Smooth muscle cell (in vitro differentiated cells): ENCODE measurements at regions not wholly inside any gene's neighbourhood (a gene's known extent, or its start where the extent isn't known, plus 50 kb on each side); places are given as distances from the start of the nearest gene placed in this dataset.

Source experiments
- DNase-seq: peaks from one replicate; lab custom pipeline; 2025; ENCODE audit not compliant: unreplicated experiment; lab: John Stamatoyannopoulos, UW
- H2AFZ ChIP-seq: fragments of 200-600 bp; sonication (generic); 2 replicates; pipeline ENCODE4 v1.6.0; 2016; ENCODE audit warnings: antibody characterized with exemption, low read depth, mild to moderate bottlenecking
- H3F3A ChIP-seq: fragments of 200-600 bp; sonication (generic); 2 replicates; pipeline ENCODE4 v1.6.0; 2017; ENCODE audit warnings: antibody characterized with exemption, low read depth
- H3K27ac ChIP-seq: fragments of 200-600 bp; sonication (generic); 2 replicates; pipeline ENCODE4 v1.5.1; 2016; ENCODE audit warnings: low read depth, mild to moderate bottlenecking
- H3K27me3 ChIP-seq: fragments of 200-600 bp; sonication (generic); 2 replicates; pipeline ENCODE4 v1.6.1; 2016; ENCODE audit warnings: low read depth, mild to moderate bottlenecking
- H3K36me3 ChIP-seq: fragments of 200-600 bp; sonication (generic); 2 replicates; pipeline ENCODE4 v1.5.1; 2016; ENCODE audit warnings: low read depth
- H3K4me1 ChIP-seq: fragments of 200-600 bp; sonication (generic); 2 replicates; pipeline ENCODE4 v1.5.1; 2016; ENCODE audit warnings: low read depth
- H3K4me2 ChIP-seq: fragments of 200-600 bp; sonication (generic); 2 replicates; pipeline ENCODE4 v1.6.0; 2016; ENCODE audit warnings: mild to moderate bottlenecking
- H3K4me3 ChIP-seq: fragments of 200-600 bp; sonication (generic); 2 replicates; pipeline ENCODE4 v1.5.1; 2016; ENCODE audit warnings: mild to moderate bottlenecking
- H3K79me2 ChIP-seq: fragments of 200-600 bp; sonication (generic); 2 replicates; pipeline ENCODE4 v1.6.0; 2016; ENCODE audit warnings: low read depth, mild to moderate bottlenecking
- H3K9ac ChIP-seq: fragments of 200-600 bp; sonication (generic); 2 replicates; pipeline ENCODE4 v1.6.0; 2016; ENCODE audit warnings: low read depth
- H3K9me3 ChIP-seq: fragments of 200-600 bp; sonication (generic); replicated peaks from 2 replicates; pipeline ENCODE4 v1.5.1; 2016; ENCODE audit warnings: low read depth
- H4K20me1 ChIP-seq: fragments of 200-600 bp; sonication (generic); 2 replicates; pipeline ENCODE4 v1.6.0; 2016; ENCODE audit warnings: low read depth
- WGBS: methylation state at CpG from one replicate; pipeline ENCODE4 v1.1.7; 2016; ENCODE audit warnings: low lambda C conversion rate; 5-methylcytosine and 5-hydroxymethylcytosine counted together
- TF ChIP-seq, protein P1 (sequence below): fragments of 200-600 bp; sonication (generic); IDR thresholded peaks from 2 replicates; pipeline ENCODE4 v1.5.1; 2017; ENCODE audit warnings: borderline replicate concordance, mild to moderate bottlenecking, antibody characterized with exemption; ENCODE audit not compliant: insufficient read depth, poor library complexity, severe bottlenecking

GRCh38 chr2:71864085-71864484 lies 283.6 kb downstream of the CYP26B1 start:
- DNase-seq, result no peak
- Histone ChIP-seq H3K9me3 (no peaks in the 10 kb centered on the region), H3K4me3 (no peak overlapping the region), H3K27me3 (peaks cover 22% of the 10 kb centered on the region), H4K20me1 (no peaks in the 10 kb centered on the region), H3F3A (no peaks in the 10 kb centered on the region), H2AFZ (no peak overlapping the region), H3K9ac (no peak overlapping the region), H3K4me2 (no peak overlapping the region), H3K4me1 (no peaks in the 10 kb centered on the region), H3K79me2 (no peaks in the 10 kb centered on the region), H3K36me3 (no peaks in the 10 kb centered on the region), H3K27ac (no peak overlapping the region)
- TF ChIP-seq, protein P1, sequence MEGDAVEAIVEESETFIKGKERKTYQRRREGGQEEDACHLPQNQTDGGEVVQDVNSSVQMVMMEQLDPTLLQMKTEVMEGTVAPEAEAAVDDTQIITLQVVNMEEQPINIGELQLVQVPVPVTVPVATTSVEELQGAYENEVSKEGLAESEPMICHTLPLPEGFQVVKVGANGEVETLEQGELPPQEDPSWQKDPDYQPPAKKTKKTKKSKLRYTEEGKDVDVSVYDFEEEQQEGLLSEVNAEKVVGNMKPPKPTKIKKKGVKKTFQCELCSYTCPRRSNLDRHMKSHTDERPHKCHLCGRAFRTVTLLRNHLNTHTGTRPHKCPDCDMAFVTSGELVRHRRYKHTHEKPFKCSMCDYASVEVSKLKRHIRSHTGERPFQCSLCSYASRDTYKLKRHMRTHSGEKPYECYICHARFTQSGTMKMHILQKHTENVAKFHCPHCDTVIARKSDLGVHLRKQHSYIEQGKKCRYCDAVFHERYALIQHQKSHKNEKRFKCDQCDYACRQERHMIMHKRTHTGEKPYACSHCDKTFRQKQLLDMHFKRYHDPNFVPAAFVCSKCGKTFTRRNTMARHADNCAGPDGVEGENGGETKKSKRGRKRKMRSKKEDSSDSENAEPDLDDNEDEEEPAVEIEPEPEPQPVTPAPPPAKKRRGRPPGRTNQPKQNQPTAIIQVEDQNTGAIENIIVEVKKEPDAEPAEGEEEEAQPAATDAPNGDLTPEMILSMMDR, result no peak
- WGBS, result 97% methylated on average over 5 of the region's 5 CpGs

GRCh38 chr2:71863396-71863795 lies 284.3 kb downstream of the CYP26B1 start:
- H4K20me1 ChIP-seq, result no peaks in the 10 kb centered on the region
- WGBS, result 82% methylated on average over 5 of the region's 5 CpGs
- H2AFZ ChIP-seq, result no peak overlapping the region
- no peaks in the 10 kb centered on the region for H3K4me1 ChIP-seq
- TF ChIP-seq, protein P1, result no peak
- H3F3A ChIP-seq, result no peaks in the 10 kb centered on the region
- H3K4me3 ChIP-seq, result no peak overlapping the region
- DNase-seq, result no peak
- H3K27ac ChIP-seq, result no peak overlapping the region
- peaks cover 16% of the 10 kb centered on the region for H3K27me3 ChIP-seq
- H3K9ac ChIP-seq, result no peak overlapping the region
- no peaks in the 10 kb centered on the region for H3K36me3 ChIP-seq
- H3K9me3 ChIP-seq, result no peaks in the 10 kb centered on the region
- no peak overlapping the region for H3K4me2 ChIP-seq
- no peaks in the 10 kb centered on the region for H3K79me2 ChIP-seq

DNA sequence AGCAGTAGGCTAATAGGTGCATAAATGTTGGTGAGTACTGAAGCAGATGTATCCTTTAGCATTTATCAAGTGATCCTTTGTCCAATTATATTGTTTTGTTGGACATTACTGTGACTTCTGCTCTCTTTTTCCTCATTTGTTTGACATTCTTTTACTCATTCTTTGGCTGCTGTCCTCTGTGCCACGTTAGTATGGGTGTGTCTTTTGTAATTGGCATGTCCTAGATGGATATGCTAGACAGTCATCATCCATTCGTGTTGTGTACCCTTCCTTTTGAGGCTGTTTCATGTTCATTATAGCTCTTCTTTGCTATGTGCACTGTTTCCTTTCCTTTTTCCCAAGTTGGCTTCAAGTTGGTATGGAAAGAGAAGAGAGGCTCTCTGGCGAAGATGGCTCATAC lies 284.7 kb downstream of the CYP26B1 start:
- TF ChIP-seq, protein P1, result no peak
- H3K27me3 ChIP-seq, result peaks cover 11% of the 10 kb centered on the region
- no peaks in the 10 kb centered on the region for H3K9me3 ChIP-seq
- no peaks in the 10 kb centered on the region for H3K79me2 ChIP-seq
- no peak overlapping the region for H3K4me2 ChIP-seq
- no peak overlapping the region for H3K9ac ChIP-seq
- no peak overlapping the region for H3K27ac ChIP-seq
- no peaks in the 10 kb centered on the region for H3F3A ChIP-seq
- no peaks in the 10 kb centered on the region for H3K4me1 ChIP-seq
- no peak overlapping the region for H3K4me3 ChIP-seq
- no peaks in the 10 kb centered on the region for H4K20me1 ChIP-seq
- H3K36me3 ChIP-seq, result no peaks in the 10 kb centered on the region
- no peak for DNase-seq
- WGBS, result 76% methylated on average over 3 of the region's 3 CpGs
- no peak overlapping the region for H2AFZ ChIP-seq

DNA sequence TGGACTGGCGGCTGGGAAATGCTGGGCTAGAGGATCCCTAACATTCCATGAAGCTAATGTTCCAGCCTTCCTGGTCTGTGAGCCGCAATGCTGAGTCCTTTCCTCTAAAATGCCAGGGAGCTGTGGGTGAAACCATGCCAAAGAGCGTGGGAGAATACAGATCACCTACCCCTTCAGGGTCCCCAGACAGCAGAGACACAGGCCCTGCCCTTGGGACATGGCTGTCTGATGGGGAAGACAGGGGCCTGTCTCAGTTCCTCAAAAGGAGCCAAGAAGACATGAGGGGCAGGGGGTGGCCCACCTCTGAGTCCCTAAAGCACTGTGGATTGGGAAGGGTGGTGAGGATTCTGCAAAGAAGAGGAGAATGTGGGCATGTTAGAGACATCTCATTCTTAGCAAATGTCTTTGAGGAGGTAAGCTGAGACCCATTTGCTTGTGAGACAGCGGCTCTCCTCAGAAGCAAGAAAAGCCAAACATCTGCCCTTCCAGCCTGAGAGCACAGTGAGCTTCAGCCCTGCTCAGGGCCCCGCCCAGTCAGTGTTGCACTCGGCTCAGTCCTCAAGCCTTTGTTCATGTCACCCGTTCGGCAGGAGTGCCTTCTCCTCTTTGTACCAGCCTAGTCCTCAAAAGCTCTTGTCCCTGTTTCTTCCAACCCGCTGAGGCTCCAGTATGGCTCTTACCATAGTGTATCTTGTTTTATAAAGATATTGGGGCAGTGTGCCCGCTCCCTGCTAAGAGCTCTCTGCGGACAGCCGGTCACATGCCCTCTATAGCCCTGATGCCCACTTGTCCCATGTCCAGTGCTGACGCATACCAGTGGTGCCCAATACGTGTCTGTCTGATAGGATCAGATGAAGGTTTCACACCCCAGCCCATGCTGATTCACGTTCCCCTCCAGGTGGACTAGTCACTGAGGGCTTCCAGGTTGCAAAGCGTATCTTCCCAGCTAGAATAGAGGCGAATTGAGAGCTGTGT lies 286.2 kb downstream of the CYP26B1 start:
- H3K9me3 ChIP-seq, result no peaks in the 10 kb centered on the region
- no peak overlapping the region for H3K27ac ChIP-seq
- no peak overlapping the region for H3K4me2 ChIP-seq
- DNase-seq, result no peak
- H2AFZ ChIP-seq, result no peak overlapping the region
- no peaks in the 10 kb centered on the region for H3F3A ChIP-seq
- no peaks in the 10 kb centered on the region for H4K20me1 ChIP-seq
- no peaks in the 10 kb centered on the region for H3K79me2 ChIP-seq
- H3K4me3 ChIP-seq, result no peak overlapping the region
- no peaks in the 10 kb centered on the region for H3K36me3 ChIP-seq
- no peaks in the 10 kb centered on the region for H3K4me1 ChIP-seq
- 85% methylated on average over 17 of the region's 17 CpGs for WGBS
- no peaks in the 10 kb centered on the region for H3K27me3 ChIP-seq
- H3K9ac ChIP-seq, result no peak overlapping the region
- TF ChIP-seq, protein P1, result no peak
